A204.1 (cell line): ENCODE measurements at regions not wholly inside any gene's neighbourhood (a gene's known extent, or its start where the extent isn't known, plus 50 kb on each side); places are given as distances from the start of the nearest gene placed in this dataset.
"Not testable (repeated sequence)": the region's sequence is repeated elsewhere in the genome, so short reads cannot be mapped to it uniquely, and the experiment has no call there.

Experiments used
- FAIRE-seq: peaks from 2 replicates; lab custom pipeline; 2012; peaks lifted over from hg19 to GRCh38; lab: Jason Lieb, UNC

DNA sequence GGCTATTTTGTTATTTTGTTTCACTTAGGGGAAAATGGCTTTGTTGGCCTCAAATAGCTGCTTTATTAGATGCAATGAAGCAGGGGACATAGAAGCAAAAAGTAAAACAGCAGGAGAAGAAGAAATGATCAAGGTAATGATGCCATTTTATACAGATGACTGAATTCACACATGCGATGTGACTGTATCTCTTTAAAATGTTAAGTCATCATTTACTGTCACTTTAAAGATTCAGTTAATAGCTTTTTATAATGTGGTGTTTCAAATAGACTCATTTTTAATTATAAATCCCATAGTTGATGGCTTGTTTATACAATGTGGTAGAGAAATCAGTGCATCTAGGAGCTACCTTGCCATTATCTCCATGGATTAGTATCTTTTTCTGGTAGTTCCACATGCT lies 863.9 kb upstream of the DEFB115 start:
- not testable (repeated sequence) for FAIRE-seq

DNA sequence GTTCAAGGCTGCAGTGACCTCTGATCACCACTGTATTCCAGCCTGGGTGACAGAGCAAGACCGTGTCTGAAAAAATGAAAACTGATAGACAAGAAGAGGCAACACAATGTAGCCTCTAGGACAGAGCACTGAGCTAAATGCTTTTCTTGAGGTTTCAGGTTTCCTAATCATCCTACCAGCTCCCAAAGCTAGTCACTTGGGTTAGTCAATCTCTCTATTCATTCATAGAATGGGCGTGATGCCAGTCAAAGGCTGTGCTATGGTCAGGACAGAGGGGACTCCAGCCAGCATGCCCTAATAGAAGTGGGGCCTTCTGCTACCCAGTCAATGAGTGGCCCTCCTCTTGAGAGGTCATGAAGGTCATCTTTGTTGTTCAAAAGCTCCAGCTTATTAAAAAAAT lies 860.4 kb upstream of the DEFB115 start:
- not testable (repeated sequence) for FAIRE-seq

DNA sequence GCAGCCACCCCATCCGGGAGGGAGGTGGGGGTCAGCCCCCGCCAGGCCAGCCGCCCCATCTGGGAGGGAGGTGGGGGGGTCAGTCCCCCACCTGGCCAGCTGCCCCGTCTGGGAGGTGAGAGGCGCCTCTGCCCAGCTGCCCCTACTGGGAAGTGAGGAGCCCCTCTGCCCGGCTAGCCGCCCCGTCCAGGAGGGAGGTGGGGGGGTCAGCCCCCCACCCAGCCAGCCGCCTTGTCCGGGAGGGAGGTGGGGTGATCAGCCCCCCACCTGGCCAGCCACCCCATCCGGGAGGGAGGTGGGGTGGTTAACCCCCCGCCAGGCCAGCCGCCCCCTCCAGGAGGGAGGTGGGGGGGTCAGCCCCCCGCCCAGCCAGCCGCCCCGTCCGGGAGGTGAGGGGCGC lies 852.4 kb upstream of the DEFB115 start:
- FAIRE-seq: not testable (repeated sequence)

DNA sequence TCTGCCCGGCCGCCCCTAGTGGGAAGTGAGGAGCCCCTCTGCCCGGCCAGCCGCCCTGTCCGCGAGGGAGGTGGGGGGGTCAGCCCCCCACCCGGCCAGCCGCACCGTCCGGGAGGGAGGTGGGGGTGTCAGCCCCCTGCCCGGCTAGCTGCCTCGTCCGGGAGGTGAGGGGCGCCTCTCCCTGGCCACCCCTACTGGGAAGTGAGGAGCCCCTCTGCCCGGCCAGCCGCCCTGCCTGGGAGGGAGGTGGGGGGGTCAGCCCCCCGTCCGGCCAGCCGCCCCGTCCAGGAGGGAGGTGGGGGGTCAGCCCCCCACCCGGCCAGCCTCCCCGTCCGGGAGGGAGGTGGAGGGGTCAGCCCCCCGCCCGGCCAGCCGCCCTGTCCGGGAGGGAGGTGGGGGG lies 851.9 kb upstream of the DEFB115 start:
- not testable (repeated sequence) for FAIRE-seq

DNA sequence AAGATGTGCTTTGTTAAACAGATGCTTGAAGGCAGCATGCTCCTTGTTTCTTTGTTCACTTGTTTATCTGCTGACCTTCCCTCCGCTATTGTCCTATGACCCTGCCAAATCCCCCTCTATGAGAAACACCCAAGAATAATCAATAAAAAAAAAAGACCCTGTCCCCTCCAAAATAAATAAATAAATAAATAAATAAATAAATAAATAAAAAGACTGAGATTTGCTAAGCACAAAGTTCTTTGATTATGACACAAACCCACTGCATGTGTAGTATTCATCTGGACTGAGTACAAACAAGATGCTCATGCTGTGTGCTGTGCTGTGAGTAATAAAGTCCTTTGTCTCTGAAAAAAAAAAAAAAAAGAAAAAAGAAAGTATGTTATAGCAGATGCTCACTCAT lies 851.1 kb upstream of the DEFB115 start:
- FAIRE-seq: not testable (repeated sequence)

DNA sequence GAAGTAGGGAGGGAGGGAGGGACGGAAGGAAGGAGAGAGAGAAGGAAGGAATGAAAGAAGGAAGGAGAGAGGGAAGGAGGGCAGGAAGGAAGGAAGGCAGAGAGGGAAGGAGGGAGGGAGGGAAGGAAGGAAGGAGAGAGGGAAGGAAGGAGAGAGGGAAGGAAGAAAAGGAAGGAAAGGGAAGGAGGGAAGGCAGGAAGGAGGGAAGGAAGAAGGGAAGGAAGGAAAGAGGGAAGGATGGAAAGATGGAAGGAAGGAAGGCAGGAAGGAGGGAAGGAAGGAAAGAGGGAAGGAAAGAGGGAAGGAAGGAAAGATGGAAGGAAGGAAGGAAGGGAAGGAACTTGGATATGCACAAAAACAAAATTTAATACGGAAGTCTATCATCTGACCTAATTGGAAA lies 844.5 kb upstream of the DEFB115 start:
- FAIRE-seq: no peak

DNA sequence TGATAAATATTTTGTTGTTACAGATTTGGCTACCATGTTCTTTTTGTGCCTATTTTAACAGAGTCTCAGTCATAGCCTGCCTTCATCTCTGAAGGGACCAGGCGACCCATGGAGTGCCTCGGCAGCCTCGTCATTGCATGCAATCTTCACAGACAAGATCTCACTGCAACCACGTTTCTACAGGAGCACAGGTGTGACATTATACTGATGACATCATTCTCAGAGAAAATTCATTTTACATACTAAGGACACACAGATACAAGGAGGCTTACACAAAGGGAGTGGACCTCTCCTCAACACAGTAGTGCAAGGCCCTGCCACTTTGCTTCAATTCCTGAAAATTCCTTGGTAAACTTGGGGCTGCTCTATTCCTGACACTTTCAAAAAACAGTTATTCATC lies 840.1 kb upstream of the DEFB115 start:
- not testable (repeated sequence) for FAIRE-seq

DNA sequence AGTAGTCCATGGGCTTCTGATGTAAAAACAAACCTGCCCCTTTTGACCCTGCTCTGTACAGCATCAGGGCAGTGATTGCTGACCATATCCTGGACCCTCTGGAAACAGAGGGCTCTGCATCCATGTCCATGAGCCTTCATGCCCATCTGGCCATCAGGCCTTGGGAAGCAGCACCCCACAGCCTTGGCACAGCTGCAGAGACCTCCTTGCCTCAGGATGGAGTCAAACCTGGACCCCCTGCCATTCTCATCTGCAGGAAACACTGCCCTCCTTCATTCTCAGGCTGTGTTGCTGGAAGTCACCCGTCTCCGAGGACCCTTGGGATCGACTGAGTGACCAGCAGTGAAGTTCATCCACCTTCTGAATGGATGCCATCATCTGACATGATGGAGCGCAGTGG lies 839.1 kb upstream of the DEFB115 start:
- FAIRE-seq: not testable (repeated sequence)

DNA sequence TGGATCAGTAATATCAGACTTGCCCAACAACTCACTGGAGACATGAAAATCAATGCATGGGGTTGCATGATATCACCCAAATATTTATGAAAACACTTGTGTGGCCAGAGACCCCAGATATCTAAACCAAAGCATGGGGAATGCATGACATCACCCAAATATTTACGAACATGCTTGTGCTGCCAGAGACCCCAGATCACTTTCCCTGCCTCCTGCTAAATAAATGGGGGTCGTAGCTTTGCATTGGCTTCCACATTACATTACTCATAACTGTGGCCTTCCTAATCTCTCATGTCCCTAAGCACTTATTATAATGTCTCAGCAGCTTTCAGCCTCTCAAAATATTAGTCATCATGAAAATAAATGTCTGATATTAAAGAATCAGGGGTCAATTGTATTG lies 838.0 kb upstream of the DEFB115 start:
- no peak for FAIRE-seq

DNA sequence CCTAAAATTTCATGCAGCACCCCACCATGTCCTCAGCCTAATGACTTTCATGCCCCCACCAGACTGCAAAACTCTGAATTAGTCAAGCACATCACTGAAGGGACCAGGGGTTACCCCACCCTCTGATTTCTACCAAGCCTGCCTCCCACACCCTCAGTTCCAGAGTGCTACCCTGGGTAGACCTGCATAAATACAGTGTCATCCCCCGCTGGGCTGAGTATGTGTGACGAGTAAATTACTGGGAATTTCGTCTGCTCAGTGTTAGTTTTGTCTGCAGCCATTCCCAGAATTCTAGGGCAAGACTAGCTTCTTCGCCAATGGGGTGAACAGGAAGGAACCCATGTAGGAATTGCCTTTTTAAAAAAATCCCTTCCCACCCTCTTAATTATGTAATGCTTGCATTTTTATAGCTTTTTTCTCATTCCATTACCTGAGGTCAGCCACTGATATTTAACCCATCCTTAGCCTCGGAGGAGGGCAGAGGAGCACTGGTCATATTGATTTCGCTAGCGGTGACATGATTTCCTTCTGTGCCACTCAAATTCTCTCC lies 837.5 kb upstream of the DEFB115 start:
- not testable (repeated sequence) for FAIRE-seq
